ENCODE measurements at regions not wholly inside any gene's neighbourhood (a gene's known extent, or its start where the extent isn't known, plus 50 kb on each side); places are given as distances from the start of the nearest gene placed in this dataset.
"Not testable (repeated sequence)": the region's sequence is repeated elsewhere in the genome, so short reads cannot be mapped to it uniquely, and the experiment has no call there.

- no peak for DNase-seq
These were observed 92.5 kb upstream of the NAP1L1 start for GRCh38 chr12:76176940-76177339.

- not testable (repeated sequence) for DNase-seq
These were observed 91.5 kb upstream of the NAP1L1 start for GRCh38 chr12:76175946-76176345.

- DNase-seq = no peak
These were observed 89.3 kb upstream of the NAP1L1 start for GRCh38 chr12:76173756-76174155.

- peak; percentile 71 for DNase-seq
These were observed 74.2 kb upstream of the NAP1L1 start for GRCh38 chr12:76158518-76159321.

- no peak for DNase-seq
These were observed 72.2 kb upstream of the NAP1L1 start for GRCh38 chr12:76156726-76157125.

GRCh38 chr12:76156314-76156713 lies 71.8 kb upstream of the NAP1L1 start:
- no peak for DNase-seq

GRCh38 chr12:76155157-76155670 lies 70.7 kb upstream of the NAP1L1 start:
- no peak for DNase-seq

GRCh38 chr12:76153616-76154015 lies 69.1 kb upstream of the NAP1L1 start:
- no peak for DNase-seq

- no peak for DNase-seq
These were observed 67.8 kb upstream of the NAP1L1 start for GRCh38 chr12:76152181-76152807.

- DNase-seq = peak; percentile 22
These were observed 59.7 kb upstream of the NAP1L1 start for GRCh38 chr12:76144245-76144549.

GRCh38 chr12:76143343-76144244 lies 59.1 kb upstream of the NAP1L1 start:
- no peak for DNase-seq

- no peak for DNase-seq
These were observed 57.8 kb upstream of the NAP1L1 start for GRCh38 chr12:76142305-76142704.

- DNase-seq = no peak
These were observed 54.2 kb upstream of the NAP1L1 start for GRCh38 chr12:76138656-76139055.

- DNase-seq = no peak
These were observed 53.1 kb upstream of the NAP1L1 start for GRCh38 chr12:76137606-76138005.

GRCh38 chr12:76135456-76135855 lies 51.0 kb upstream of the NAP1L1 start:
- DNase-seq = no peak

Data from activated naive CD4-positive, alpha-beta T cell treated with anti-CD3 and anti-CD28 coated beads, Interleukin-2, amount 50 U/mL, for 16 hours (primary cell).